ENCODE measurements at regions not wholly inside any gene's neighbourhood (a gene's known extent, or its start where the extent isn't known, plus 50 kb on each side); places are given as distances from the start of the nearest gene placed in this dataset.

GRCh38 chr2:144686518-144687215 is 166.7 kb upstream of the ZEB2 start:
- DNase-seq (ENCODE audit: low spot score), result no peak

DNA sequence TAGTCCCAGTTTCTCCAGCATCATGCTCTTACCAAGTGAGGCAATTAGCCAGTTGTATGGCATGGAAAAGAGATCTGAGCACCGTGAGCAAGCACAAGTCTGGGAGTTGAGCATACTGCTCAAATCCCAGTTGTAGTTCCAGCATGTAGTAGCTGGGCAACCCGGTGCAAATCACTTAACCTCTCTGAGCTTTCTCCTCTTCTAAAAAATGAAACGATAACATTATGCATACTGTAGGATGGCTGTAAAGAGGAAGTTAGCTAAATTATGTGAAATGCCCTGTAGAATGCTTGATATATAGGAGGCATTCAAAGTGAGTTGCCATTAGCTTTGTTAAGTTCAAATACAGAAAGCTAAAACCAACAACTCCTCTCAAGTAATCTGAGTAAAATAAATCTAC is 164.0 kb upstream of the ZEB2 start:
- DNase-seq (ENCODE audit: low spot score), result no peak

DNA sequence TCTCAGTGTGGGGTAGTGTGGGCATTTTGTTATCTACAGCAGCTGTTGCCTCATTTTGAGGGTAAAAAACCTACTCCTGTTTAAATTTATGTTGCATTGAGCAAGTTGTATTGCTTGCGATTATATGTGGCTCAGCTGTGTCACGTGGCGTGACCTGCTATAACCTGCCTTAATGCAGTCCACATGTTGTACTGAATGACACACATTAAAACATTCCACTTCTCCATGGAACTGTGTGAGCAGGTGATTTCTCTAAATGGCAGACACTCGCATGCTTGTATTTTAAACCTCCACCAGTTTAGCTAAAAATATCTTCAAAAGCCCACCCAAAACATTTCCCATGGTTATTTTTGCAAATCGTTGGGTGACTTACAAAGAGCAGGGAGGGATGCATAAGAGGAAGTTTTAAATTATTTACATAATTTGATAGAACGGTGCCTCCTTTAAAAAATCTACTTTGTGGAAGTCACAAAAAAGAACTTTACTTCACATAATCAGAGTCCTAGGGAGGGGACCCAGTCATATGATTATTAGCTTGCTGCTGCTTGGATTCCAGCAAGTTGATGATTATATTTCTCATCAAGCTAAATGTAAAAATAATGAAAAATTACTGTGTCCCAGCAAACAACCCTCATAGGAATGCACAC is 163.3 kb upstream of the ZEB2 start:
- no peak for DNase-seq (ENCODE audit: low spot score)

DNA sequence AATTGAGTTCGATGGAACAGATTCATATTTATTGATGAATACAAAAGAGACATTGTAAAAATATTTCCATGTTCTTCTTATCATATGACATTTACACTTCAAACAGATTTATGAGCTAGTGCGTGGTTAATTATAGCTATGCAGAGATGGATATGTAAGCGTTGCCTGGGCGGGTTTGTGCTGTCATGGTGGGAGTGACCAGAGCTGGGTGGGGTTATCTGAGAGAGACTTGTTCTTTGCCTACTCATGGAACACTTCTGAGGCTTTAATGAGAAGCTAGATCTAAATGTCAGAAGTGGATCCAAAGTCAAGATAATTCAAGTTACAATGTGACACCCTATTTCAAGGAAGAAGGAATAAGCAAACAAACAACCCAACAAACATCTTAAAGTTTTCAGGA is 162.3 kb upstream of the ZEB2 start:
- no peak for DNase-seq (ENCODE audit: low spot score)

GRCh38 chr2:144681389-144681788 is 161.5 kb upstream of the ZEB2 start:
- no peak for DNase-seq (ENCODE audit: low spot score)

DNA sequence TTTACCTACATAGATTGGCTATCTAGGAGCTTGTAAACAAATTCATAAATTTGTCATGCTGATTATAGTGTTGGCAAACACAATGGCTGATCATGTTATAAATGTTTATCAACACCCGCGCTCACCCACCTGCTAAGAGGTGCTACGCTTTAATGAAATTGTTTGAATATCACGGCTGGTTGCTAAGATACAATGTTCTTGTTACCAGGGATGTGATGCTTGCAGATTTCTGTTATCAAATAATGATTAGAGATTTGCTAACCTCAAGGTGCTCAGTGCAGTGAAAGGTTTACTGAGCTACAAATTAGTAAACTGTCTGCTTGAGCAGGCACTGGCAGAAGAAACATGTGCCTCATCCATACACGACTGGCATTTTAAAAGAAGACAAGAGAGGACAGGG is 160.0 kb upstream of the ZEB2 start:
- no peak for DNase-seq (ENCODE audit: low spot score)

GRCh38 chr2:144678736-144679135 is 158.8 kb upstream of the ZEB2 start:
- DNase-seq (ENCODE audit: low spot score), result no peak

DNA sequence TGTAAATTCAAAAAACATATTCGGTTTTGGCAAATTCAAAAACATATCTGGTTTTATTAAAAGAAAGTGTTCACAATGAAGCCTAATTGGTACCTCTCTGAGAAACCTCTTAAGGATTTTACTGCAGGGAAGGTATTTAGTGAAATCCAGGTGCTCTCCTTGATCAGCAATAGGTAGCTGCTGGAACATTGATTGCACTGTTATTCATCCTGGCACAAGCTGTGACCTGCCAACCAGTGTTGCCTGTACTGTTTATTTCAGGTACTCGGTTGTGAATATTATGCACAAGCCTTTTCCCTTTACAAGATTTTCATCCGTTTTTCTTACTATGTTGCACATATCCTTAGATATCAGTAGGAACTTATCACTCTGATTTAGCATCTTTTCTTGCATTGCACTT is 155.8 kb upstream of the ZEB2 start:
- DNase-seq (ENCODE audit: low spot score), result no peak

GRCh38 chr2:144675331-144675730 is 155.4 kb upstream of the ZEB2 start:
- DNase-seq (ENCODE audit: low spot score), result no peak

DNA sequence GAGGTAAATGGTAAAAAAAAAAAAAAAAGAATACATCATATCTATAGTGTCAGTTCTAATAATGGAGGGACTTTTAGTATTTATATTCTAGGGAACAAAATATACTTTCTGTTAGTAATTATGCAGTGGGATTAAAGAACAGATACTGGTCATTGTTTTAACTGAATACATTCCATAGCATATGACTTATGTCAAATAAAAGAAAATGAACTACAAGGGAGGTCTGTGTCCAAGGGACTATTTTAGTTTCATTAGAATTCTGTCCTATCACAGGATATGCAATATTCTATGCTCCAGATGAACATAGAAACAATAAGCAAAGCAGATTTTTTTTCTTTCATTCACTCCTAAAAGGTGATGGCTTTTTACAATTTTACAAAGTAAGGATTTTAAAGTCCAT is 154.2 kb upstream of the ZEB2 start:
- no peak for DNase-seq (ENCODE audit: low spot score)

DNA sequence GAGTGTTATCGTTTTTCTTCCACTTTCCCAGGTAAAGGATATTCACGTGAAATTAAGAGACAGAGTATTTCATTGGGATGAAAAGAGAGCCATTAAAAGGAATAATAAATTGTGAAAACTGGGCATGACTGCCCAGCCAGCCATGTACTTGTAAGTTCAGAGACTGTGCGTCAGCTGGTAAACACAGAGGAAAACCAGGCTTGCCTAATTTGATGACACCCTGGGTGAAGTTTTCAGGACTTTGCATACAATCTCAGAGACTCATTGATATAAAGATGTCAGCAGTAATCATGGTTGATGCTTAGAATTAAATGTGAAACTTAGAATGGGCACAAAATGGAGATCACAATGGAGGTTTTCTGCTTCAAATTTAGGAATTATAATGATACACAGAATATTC is 153.5 kb upstream of the ZEB2 start:
- no peak for DNase-seq (ENCODE audit: low spot score)

- DNase-seq (ENCODE audit: low spot score), result peak; percentile 28
Measured at GRCh38 chr2:144671695-144672455, 152.0 kb upstream of the ZEB2 start.

DNA sequence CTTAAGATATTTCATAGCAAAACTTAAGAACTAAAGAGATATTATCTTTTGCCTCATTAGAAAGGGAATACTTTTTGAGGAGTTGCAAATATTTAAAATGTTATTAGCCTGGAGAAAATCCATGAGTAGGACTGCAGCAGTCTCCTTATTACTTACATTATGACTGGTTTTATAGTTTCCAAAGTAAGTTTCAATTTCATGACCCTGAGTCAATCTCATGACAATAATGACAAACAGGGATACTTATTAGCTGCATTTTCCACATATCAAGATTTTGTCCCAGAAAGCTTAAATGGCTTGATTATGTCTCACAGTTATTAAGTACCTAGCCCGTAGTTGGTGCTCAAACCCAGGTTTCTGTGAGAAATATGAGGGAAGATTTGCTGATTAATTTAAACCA is 150.8 kb upstream of the ZEB2 start:
- no peak for DNase-seq (ENCODE audit: low spot score)

DNA sequence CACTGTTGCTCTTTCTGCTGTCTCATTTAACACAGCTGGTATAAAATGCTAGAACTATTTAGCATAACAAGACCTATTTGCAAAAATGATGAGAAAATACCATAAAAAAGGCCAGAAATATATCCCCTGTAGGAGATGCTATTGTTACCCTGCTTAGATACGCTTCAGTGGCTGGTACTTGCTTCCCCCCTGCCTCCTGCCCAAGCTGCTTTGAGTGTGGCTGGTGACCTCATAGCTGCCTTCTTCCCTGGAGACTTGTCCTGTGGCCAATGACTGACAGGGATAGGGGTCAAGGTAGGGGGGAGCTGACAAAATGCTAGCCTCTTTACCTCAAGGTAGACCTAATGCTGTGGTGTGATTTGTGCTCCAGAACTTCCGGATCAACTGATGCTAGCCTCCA is 150.2 kb upstream of the ZEB2 start:
- no peak for DNase-seq (ENCODE audit: low spot score)

GRCh38 chr2:144669196-144669987 is 149.5 kb upstream of the ZEB2 start:
- DNase-seq (ENCODE audit: low spot score), result no peak

GRCh38 chr2:144668493-144669110 is 148.7 kb upstream of the ZEB2 start:
- no peak for DNase-seq (ENCODE audit: low spot score)

- DNase-seq (ENCODE audit: low spot score), result no peak
Measured at GRCh38 chr2:144666032-144666431, 146.1 kb upstream of the ZEB2 start.

DNA sequence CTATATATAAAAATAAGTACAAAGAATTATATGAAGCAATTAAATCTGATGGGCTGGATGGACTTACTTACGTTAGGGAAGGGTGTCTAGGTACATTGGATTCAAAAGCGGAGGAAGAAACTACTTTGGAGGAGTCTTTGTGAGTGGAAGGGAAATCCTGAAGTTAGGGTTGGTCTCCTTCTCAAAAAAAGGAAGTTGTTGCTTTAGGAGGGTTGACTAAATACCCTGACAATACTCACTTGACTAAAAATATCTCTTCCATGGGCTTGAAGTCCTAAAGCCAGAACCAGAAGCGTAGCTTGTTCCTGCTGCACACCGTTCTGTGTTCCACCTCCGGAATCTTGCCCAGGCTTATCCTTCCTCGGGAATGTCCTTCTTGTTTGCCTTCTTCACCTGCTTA is 143.3 kb upstream of the ZEB2 start:
- DNase-seq (ENCODE audit: low spot score), result no peak

DNA sequence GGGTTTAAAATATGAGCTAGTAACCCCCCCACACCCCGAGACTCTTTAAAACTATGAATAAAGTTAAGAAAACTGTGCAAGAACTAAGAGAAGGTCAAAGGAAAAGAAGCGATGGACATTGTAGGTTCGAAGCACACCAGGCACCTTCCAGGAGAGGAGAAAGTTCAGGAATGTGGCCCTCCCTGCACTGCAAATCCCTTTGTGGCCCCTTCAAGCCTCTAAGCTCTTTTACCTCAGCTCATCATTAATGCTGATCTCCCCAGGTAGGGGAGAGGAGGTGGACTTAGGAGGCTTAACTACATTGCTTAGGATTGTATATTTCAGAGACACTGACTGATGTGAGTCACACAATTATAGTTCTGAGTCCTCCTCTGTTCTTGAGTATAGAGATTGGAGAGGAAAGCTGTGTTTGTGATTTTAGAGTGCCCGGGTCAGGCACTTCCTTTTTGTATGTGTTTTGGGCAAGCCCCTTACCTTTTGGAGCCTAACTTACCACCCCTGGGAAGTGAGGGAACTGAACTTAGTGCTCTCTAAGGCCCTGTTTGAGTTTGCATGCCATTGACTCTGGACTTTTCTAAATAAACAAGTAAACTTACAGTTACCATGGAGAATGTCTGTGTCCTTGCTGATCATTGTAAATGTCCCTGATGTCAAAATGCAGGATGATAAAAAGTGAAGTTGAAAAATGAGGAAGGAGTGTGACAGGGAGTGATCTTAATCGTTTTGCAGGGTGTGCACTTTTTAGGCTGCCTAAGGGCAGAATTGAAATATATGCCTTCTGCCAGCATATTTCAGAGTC is 140.8 kb upstream of the ZEB2 start:
- DNase-seq (ENCODE audit: low spot score), result no peak

DNA sequence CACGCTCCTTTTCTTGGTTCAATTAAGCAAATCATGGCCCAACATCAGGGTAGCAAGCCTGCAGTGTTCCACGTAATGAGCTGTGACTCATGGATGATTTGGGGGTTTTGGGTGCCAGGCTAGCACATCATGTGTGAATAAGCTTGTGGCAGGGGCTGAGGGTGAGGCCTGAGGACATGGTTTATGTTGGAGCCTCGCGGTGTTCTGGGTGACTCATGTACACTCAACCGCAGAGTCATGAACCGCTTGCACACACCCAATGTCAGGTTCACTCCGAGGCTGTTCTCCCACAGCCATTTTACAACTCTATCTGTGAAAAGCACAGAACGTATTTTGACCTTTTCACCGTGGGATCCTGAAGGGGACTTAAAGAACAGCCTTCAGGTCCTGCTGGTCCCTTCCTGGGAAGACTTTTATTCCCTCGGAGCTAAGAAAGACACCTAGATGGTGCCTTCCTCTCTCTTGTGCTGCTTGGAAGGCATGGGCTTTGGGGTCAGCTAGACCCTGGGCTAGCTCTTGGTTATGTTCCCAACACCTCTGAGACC is 139.9 kb upstream of the ZEB2 start:
- peak; percentile 89 for DNase-seq (ENCODE audit: low spot score)

DNA sequence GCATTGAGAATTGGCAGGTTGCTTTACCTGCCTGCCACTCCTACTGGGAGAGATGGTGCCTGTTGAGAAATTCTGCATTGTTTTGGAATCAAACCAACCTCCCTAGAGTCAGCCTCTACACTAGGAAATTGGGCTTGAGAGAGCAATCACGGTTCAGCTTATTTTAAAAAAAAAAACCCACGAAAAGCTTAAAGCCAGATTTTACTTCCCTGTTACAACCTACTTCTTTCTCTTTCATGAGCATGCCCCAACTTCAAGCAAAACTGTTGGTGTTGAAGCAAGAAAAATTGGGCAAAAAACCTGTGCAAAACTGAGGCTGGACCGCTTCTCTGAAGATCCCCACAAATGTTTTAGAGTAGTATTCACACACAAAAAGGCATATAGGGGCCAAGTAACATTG is 134.6 kb upstream of the ZEB2 start:
- no peak for DNase-seq (ENCODE audit: low spot score)
